ENCODE measurements at regions not wholly inside any gene's neighbourhood (a gene's known extent, or its start where the extent isn't known, plus 50 kb on each side); places are given as distances from the start of the nearest gene placed in this dataset.

DNA sequence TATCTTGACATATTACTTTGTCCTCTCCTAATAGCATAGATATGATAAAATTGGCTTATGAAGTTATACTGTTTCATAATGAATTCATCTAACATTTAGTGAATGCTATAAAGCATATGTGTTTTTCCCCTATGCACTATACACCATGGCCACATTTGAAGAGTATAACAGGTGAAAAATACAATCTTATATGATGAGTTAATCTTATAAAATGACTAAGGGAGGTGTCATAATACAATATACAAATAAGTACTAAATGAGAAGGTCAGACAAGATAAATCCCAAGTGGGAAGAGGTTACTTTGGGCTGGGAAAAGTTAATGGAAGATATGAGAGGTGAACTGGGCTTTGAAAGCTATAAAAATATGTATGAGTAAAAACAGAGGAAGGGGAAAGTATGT lies 174.4 kb downstream of the PCSK1 start:
- TF ChIP-seq GTF2I (CRISPR knock-in tag; conservative IDR thresholded peaks at IDR 0.05) (no peak), NFYB (CRISPR knock-in tag; conservative IDR thresholded peaks at IDR 0.05; ENCODE audit: low read depth) (no peak), ZNF138 (CRISPR knock-in tag; conservative IDR thresholded peaks at IDR 0.05) (no peak), SMAD3 (CRISPR knock-in tag; IDR thresholded peaks at IDR 0.05; ENCODE audit: borderline replicate concordance) (no peak), NR1H2 (CRISPR knock-in tag; IDR thresholded peaks at IDR 0.05) (no peak), JUN (CRISPR knock-in tag; IDR thresholded peaks at IDR 0.05) (no peak), HMGA2 (CRISPR knock-in tag; IDR thresholded peaks at IDR 0.05) (no peak), ZNF263 (CRISPR knock-in tag; IDR thresholded peaks at IDR 0.05; ENCODE audit: low read depth) (no peak), ZNF416 (CRISPR knock-in tag; IDR thresholded peaks at IDR 0.05) (no peak), ZNF671 (CRISPR knock-in tag; IDR thresholded peaks at IDR 0.05) (no peak), MAX (CRISPR knock-in tag; IDR thresholded peaks at IDR 0.05) (no peak), PRRX2 (CRISPR knock-in tag; IDR thresholded peaks at IDR 0.05) (no peak), RELA (CRISPR knock-in tag; IDR thresholded peaks at IDR 0.05; ENCODE audit: borderline replicate concordance) (no peak)
- TF ChIP-seq, protein P1, sequence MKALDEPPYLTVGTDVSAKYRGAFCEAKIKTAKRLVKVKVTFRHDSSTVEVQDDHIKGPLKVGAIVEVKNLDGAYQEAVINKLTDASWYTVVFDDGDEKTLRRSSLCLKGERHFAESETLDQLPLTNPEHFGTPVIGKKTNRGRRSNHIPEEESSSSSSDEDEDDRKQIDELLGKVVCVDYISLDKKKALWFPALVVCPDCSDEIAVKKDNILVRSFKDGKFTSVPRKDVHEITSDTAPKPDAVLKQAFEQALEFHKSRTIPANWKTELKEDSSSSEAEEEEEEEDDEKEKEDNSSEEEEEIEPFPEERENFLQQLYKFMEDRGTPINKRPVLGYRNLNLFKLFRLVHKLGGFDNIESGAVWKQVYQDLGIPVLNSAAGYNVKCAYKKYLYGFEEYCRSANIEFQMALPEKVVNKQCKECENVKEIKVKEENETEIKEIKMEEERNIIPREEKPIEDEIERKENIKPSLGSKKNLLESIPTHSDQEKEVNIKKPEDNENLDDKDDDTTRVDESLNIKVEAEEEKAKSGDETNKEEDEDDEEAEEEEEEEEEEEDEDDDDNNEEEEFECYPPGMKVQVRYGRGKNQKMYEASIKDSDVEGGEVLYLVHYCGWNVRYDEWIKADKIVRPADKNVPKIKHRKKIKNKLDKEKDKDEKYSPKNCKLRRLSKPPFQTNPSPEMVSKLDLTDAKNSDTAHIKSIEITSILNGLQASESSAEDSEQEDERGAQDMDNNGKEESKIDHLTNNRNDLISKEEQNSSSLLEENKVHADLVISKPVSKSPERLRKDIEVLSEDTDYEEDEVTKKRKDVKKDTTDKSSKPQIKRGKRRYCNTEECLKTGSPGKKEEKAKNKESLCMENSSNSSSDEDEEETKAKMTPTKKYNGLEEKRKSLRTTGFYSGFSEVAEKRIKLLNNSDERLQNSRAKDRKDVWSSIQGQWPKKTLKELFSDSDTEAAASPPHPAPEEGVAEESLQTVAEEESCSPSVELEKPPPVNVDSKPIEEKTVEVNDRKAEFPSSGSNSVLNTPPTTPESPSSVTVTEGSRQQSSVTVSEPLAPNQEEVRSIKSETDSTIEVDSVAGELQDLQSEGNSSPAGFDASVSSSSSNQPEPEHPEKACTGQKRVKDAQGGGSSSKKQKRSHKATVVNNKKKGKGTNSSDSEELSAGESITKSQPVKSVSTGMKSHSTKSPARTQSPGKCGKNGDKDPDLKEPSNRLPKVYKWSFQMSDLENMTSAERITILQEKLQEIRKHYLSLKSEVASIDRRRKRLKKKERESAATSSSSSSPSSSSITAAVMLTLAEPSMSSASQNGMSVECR (CRISPR knock-in tag; IDR thresholded peaks at IDR 0.05; ENCODE audit: borderline replicate concordance) = no peak
- TF ChIP-seq, protein P2, sequence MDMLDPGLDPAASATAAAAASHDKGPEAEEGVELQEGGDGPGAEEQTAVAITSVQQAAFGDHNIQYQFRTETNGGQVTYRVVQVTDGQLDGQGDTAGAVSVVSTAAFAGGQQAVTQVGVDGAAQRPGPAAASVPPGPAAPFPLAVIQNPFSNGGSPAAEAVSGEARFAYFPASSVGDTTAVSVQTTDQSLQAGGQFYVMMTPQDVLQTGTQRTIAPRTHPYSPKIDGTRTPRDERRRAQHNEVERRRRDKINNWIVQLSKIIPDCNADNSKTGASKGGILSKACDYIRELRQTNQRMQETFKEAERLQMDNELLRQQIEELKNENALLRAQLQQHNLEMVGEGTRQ (CRISPR knock-in tag; IDR thresholded peaks at IDR 0.05) = no peak
- TF ChIP-seq, protein P3, sequence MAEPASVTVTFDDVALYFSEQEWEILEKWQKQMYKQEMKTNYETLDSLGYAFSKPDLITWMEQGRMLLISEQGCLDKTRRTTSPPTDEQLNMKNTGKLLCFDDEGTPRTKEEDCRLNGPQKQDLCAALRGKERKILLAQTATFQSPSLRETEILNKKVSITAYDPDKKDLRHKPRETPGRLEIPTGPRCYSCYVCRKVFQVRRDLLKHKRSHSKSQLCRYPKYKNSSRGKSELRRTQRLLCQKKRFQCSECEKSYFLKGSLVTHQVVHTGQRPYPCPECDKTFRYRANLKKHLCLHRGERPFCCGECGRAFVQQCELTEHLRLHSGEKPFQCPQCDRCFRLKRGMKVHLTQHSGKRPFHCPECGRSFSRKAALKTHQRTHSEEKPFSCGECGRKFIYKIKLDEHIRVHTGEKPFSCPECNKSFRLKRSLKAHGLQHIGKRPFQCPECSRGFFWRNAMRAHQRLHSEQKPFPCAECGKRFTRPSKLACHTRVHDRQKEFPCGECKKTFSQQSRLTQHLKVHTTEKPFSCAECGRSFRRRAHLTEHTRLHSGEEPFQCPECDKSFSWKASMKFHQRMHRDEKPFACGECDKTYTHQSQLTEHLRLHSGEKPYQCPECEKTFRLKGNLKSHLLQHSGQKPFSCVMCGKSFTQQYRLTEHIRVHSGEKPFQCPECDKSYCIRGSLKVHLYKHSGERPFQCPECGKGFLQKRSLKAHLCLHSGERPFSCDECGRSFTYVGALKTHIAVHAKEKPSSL (CRISPR knock-in tag; conservative IDR thresholded peaks at IDR 0.05) = no peak
- Mint-ChIP-seq H3K27ac (no peak overlapping the region), H3K27me3 (ENCODE audit: low read depth) (no peaks in the 10 kb centered on the region), H3K4me3 (no peak overlapping the region), H3K9me3 (no peaks in the 10 kb centered on the region), H3K36me3 (no peaks in the 10 kb centered on the region), H3K4me1 (no peaks in the 10 kb centered on the region)
- ATAC-seq (no peak), DNase-seq (ENCODE audit: low spot score) (no peak)
- CTCF ChIA-PET = no interaction called here
- POLR2A ChIA-PET = no interaction called here

DNA sequence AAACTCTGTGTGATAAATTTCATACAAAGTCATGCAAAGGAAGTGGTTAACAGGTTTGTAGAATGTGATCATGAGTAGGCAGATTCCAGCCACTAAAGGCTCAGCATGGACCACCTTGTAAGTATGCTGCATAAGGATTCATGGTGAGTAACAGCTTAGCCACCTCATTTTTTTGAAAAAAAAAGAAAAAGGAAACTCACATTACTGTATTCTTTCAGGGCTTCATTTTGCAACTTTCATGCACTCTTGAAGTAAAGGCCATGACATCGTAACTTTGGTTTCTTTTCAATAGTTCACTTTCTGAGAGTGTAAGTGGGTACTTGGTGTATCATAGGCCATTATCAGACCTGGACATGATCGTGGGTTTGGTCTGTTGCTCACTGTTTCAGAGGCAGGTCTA lies 175.1 kb downstream of the PCSK1 start:
- CTCF ChIA-PET = no interaction called here
- ATAC-seq (no peak), DNase-seq (ENCODE audit: low spot score) (no peak)
- POLR2A ChIA-PET = no interaction called here
- no peaks in the 10 kb centered on the region for H3K27me3 Mint-ChIP-seq (ENCODE audit: low read depth)
- H3K4me3 Mint-ChIP-seq = no peak overlapping the region
- H3K9me3 Mint-ChIP-seq = no peaks in the 10 kb centered on the region
- H3K27ac Mint-ChIP-seq = no peak overlapping the region
- TF ChIP-seq SMAD4 (CRISPR knock-in tag; IDR thresholded peaks at IDR 0.05) = no peak
- TF ChIP-seq, protein P3 (CRISPR knock-in tag; conservative IDR thresholded peaks at IDR 0.05) = no peak
- TF ChIP-seq GABPB1 (CRISPR knock-in tag; IDR thresholded peaks at IDR 0.05) = no peak
- TF ChIP-seq MAX (CRISPR knock-in tag; IDR thresholded peaks at IDR 0.05) = no peak
- no peak for TF ChIP-seq OVOL2 (CRISPR knock-in tag; IDR thresholded peaks at IDR 0.05; ENCODE audit: borderline replicate concordance)
- no peak for TF ChIP-seq ZNF416 (CRISPR knock-in tag; IDR thresholded peaks at IDR 0.05)
- TF ChIP-seq TEAD4 (CRISPR knock-in tag; IDR thresholded peaks at IDR 0.05) = no peak
- no peak for TF ChIP-seq ERG (CRISPR knock-in tag; IDR thresholded peaks at IDR 0.05)
- no peaks in the 10 kb centered on the region for H3K36me3 Mint-ChIP-seq
- H3K4me1 Mint-ChIP-seq = 0 out of 2 replicates have a peak, but pooled peaks cover 2% of the 10 kb centered on the region
